Kidney tubule cell (primary cell): ENCODE measurements at regions not wholly inside any gene's neighbourhood (a gene's known extent, or its start where the extent isn't known, plus 50 kb on each side); places are given as distances from the start of the nearest gene placed in this dataset.

Experiments used
- DNase-seq: peaks from one replicate; pipeline ENCODE4 v3.0.0-alpha.2; 2018; ENCODE audit warnings: low spot score

DNA sequence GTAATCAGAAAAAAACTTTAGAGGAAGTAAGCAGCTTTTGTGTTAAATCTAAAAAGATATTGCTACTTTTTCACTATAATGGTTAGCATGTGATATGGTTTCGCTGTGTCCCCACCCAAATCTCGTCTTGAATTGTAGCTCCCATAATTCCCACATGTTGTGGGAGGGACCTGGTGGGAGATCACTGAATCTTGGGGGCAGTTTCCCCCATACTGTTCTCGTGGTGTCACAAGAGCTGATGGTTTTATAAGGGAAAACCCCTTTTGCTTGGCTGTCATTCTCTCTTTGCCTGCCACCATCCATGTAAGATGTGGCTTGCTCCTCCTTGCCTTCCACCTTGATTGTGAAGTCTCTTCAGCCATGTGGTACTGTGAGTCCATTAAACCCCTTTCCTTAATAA is 117.1 kb downstream of the KCNJ2 start:
- no peak for DNase-seq

DNA sequence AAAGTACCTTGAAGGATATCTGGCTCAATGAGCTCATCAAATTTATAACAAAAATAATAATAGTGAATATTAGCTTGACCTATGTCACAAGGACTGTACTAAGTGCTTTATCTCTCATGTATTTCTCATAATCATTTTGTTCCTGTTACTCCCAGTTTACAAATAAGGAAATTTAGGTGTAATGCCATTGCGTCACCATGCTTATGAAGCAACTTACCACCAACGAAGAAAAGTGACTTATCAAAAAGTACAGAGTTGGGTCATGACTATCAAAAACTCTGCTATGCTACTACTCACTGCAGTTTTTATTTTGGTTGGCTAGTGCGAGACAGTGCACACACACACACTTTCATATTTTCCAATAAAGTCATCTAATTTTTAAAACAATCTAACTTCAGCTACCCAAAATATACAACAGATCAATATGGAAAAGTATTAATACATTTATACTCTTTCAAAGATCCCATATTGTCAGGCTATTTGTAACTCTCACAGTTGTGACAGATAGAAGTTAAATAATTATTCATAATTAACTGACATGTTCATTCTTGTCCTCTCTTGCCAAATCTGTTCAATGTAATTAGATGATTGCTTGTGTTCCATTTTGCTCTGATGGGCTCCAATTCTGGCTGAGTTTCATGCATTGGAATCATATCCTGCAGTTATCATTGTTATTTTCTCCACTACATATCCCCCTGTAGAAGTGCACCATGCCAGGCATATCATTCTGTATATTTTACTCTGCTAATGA is 119.4 kb downstream of the KCNJ2 start:
- no peak for DNase-seq

DNA sequence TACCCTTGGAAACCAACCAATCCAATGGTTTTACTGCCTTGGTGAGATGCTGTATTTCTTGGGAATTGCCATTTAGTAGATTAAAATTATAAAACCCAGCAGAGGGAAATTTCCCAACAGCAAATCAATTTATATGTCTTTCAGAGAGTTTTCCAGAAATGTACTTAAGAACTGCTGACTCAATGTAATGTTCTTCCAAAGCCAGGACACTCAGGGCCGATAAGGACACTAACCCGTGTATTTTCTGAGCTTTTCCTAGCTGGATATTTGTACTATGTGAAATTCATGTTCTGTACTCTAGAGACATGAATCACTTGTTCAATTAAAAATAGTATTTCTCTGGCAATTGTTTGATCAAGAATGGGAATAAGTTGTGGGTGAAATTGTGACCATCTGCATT is 121.4 kb downstream of the KCNJ2 start:
- no peak for DNase-seq

DNA sequence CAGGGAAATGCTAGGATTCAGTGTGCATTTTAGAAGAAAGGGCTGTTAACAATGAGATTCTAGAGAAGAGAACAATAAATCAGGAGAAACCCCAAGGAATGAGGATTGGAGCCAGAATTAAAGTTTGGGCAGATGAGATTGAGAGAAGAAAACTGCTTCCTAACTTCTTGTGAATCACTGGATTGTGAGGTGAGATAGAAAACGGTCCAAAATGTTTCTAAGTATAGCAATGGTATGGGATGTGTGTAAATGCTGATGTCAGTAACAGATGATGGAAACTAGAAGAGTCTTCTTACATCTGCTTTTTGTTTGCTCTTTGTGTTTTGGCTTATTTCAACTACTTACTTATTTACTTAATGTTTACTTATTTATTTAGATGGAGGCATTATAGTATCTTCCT is 123.0 kb downstream of the KCNJ2 start:
- DNase-seq: no peak

DNA sequence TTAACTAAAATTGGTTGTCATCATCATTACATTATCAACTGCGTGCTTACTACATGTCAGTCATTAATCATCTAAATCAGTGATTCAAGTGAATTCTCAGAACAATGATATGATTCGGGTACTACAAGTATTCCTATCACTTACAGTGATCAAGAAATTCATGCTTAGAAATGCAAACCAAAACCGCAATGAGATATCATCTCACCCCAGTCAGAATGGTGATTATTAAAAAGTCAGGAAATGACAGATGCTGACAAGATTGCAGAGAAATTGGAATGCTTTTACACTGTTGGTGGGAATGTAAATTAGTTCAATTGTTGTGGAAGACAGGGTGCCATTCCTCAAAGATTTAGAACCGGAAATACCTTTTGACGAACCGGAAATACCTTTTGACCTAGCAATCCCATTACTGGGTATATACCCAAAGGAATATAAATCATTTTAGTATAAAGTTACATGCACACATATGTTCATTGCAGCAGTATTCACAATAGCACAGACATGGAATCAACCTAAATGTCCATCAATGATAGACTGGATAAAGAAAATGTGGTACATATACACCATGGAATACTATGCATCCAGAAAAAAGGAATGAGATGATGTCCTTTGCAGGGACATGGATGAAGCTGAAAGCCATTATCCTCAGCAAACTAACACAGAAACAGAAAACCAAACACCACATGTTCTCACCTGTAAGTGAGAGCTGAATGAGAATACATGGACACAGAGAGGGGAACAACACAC is 124.4 kb downstream of the KCNJ2 start:
- DNase-seq: peak; percentile 9

DNA sequence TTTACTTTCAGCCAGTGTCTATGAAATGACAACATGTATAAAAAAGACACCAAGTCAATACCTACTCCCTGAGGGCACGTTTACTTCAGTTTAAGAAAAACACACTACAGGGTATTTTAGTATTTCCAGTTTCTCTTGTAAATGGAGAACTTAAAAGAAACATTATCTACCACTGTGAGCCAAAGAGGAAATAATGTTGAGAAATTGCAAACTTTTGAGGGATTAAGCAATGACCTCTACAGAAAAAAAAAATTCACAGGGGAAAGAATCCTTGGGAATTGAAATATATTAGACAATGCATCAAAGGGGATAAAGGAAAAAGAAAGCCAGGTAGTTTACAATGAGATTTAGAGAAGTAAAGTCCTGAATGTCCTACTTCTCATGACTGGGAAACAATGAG is 126.0 kb downstream of the KCNJ2 start:
- no peak for DNase-seq

DNA sequence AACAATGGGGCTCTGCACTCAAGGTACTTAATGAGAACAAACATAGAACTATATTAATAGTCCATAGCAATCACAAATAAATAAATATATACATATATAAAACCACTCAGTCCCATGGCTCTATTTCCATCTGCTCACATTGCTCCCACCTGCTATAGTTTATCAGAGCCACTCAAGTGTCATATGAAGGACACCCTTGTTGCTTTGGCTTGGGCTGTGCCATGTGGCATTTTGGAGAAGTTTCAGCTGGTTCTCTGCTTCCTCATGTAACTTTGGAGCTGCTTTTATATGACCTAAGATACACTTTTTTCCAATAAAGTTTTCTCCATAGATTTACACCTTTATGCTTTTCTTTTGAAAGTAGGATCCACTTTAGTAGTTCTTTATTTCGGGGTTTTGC is 126.4 kb downstream of the KCNJ2 start:
- DNase-seq: no peak

DNA sequence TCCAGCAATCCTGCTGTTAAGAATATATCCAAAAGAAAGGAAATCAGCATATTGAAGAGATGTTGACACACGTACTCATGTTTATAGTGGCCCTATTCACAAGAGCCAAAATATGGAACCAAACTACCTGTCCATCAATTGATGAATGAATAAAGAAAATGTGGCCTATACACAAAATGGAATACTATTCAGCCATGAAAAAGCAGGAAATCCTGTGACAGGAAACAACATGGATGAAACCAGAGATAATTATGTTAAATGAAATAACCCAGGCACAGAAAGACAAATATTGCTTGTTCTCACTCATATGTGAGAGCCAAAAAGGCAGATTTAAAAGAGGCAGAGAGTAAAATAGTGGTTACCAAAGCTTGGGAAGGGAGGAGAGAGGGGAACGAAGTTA is 127.1 kb downstream of the KCNJ2 start:
- no peak for DNase-seq

DNA sequence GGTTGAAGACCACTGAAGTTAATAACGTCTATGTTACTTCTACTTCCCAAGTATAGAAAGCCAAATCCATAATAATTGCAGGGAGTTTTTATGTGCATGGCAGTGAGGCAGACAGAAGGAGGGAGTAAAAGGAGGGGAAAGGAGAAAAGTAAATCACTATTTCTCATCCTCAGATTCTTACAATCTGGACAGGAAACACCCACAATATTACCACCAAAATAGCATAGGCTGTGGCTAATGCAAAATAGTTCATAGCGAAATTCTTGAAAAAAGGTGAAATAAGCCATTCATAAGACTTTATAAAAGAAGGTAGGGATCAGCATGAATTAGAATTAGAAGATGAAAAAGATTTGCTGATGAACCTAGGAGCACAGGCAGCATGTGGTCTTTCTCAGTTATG is 128.1 kb downstream of the KCNJ2 start:
- no peak for DNase-seq

DNA sequence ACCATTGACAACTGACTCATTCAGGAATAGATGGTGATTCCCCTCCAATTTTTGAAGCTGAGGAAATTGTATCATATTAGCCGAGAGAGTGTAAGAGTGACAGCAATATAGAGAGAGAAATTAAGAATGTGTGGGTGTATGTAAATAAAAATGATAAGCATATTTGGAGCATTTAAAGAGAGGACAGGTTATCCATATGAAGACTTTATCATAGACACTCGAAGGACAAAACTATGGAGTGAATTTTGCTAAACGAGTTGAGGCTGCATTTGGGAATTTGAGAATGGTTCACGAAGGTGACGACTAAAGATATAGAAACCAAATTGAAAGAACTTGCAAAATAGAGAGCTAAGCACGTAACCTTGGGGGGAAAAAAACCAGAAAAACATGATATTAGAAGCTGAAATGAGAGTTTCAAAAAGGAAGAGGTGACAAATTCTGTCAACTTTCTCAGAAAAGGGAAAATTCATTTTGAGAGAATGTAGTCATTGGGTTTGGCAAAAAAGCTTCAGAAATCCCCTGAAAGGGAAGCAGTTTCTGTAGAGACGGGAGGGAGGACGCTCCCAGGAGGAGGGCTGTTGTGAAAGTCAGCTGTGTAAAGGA is 129.7 kb downstream of the KCNJ2 start:
- no peak for DNase-seq

DNA sequence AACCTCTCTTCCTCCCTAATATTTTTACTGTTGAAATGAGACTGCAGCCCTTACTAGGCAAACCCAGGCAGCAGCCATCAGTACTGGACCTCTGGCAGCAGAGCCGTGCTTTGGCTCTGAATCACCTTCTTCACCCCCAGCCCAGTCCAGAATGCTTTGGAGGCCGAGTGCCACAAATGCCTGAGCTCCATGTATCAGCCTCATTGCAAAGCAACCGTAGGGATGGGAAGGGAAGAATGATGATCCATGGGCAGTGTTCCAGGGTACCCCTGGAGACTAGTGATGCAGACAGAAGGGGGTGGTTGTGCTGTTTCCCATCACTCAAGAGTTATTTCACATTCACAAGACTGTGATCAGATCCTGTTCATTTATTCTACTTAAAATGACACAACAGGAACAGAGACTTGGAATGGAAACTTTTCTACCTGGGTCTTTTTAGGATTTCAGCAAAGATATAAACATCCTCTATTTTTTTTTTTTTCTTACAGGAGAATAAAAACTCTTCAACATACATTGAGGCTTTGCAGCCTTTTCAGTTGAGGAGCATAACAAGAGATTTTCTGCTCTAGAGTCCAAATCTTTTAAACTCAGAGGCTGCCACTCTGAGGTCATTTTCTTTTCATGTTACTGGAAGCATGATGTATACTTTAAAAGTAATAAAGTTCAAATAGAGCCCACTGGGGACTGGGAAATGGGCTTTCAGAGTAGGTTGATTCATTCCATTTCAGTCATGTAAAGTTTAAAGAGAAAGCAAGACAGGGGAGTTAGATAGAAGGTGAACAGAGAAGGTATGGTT is 138.3 kb downstream of the KCNJ2 start:
- DNase-seq: no peak

DNA sequence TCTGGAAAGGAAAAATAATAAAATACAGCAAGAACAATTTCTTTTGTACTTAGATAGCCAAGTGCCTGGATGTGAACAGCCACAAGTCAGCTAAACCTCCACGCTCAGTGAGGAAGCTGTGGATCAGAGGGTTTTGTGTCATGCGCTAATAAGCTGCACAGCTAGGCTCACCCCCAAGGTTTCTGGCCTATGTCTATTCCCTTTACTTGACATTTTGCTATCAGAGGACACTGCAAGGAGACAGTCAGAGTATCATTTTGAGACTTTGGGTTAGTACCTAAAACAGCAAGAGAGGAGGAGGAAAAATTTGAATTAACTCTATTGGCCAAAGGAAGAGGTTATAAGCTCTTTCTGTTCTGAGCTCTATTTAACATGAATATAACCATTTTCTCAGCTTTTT is 139.3 kb downstream of the KCNJ2 start:
- DNase-seq: no peak

DNA sequence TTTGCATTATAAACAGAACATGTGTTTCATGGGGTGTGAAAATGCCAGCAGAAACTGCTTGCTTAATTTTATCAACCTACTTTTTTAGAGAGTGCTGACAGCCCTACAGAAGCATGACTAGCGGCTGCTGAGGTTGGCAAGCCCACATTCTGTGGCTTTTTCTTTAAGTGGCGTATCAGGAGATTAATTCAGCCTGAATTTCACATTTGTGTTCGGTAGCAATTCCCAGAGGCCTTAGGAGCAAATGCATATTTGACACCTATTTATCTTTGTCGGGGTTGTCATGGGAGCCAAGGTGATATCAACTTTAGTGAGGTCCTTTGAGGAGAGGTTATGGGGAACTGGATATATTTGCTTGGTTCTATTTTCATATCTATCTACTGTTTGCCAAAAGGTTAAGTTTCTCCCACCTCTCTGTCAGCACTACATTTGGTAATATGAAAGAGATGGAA is 140.9 kb downstream of the KCNJ2 start:
- no peak for DNase-seq

DNA sequence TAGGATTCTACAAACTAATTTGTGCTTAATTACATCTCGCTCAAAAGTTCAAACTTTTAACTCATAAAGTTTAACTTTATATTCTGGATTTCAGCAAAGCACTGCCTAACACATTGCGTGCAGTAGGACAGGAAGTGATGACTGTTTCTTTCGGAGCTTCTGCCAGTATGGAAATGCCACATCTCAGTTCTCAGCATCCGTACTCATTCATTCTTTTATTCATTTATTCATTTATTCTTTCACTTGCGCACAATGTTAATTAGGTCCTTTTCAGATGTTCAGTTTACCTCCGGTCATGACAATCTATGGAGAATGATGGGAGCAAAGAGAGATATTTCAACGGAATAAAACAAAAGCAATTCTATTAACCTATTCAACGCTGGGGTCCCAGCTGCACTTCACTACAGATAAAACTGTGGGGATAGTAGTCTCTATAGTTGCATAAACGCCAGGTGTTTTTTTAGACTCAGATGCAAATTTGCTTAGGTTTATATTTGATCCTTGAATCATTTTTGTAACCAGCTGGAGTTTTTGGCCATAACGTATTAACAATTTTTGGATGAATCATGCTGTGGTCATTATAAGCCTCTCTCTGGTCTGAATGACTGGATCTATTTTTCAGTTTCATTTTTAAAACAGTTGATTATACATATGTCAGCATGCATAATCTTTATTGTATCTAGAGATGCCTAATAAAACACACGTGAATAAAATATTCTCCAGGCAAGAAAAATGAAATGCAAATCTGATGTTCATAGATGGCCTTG is 143.9 kb downstream of the KCNJ2 start:
- DNase-seq: no peak

DNA sequence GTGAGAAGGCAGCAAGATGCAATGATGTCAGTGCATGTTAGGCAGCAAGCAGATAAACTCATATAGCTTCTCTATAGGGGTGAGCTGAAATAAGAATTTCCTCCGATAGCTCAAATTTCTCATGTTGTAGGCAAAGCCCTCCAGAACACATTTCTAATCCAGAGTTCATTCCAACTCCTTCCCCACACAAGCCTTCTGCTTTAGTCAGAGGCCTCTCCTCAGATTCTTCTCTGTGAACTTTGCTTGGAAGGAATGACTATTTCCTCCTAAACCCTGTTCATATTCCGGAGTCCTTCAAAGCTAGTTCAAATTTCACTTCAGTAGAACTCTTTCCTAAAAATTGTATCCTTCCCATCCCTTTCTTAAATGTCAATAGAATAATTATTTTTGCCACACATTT is 144.8 kb downstream of the KCNJ2 start:
- no peak for DNase-seq

DNA sequence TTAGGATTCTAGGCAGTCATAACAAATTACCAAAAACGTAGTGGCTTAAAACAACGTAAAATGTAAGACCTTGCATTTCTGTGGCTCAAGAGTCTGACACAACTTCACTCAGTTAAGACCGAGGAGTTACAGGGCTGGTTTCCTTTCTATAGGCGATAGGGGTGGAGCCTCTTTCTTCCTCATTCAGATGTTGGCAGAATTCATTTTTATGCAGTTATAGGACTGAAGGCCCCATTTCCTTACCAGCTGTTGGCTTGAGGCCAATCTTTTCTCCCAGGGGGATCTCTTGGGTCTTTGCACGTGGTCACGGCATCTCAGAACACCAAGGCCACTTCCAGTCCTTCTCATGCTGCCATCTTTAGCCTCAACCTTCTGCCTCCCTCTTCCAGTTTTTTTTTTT is 145.2 kb downstream of the KCNJ2 start:
- DNase-seq: no peak

DNA sequence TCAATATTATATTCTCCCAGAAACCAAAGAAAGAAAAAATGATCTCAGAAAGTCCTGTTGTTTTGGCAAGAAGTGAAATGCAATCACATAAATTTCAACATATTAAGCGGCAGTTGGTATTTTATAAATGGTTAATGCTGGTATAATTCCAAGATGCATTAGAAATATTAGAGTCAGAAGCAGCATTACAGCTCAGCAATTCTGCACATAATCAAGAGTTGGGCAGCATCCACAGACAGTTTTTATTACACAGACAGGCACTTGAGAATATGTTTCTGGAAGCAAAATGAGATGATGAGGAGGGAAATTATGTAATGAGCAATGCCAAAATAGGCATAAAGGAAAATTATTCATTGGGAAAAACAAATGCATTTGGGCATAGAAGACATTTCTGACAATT is 148.1 kb downstream of the KCNJ2 start:
- no peak for DNase-seq

DNA sequence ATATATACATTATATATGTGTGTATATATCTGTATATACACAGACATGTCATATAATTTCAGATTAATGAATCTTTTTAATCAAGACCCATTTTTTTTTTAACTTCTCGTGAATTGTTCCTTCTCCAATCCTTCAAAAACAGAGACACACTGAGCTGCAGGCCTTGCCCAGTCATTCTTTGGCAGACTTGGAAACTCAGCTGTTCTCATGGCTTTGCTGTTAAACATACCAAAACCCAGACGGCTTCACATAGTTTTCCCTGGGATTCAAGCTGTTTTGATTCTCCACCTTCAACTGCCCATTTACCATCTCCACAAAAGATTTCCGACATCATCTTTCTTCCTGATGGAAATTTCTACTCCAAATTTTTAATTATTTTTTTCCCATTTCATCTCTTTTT is 148.7 kb downstream of the KCNJ2 start:
- DNase-seq: no peak

DNA sequence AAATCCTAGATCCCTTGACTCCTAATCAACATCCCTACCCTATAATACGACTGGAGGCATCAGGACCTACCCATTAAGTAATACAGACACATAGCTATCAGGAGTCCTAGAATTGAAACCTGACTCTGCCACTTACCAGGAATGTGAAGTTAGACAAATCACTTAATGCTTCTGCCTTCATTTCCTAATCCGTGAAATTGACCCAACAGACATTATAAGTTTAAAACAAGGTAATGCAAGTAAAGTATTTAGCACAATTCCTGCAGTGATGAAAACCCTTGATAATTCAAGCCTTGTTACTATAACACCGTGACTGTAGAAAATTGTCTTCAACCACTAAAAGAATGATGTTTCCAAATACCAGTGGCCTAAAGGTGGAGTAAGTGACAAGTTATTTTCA is 150.2 kb downstream of the KCNJ2 start:
- no peak for DNase-seq

DNA sequence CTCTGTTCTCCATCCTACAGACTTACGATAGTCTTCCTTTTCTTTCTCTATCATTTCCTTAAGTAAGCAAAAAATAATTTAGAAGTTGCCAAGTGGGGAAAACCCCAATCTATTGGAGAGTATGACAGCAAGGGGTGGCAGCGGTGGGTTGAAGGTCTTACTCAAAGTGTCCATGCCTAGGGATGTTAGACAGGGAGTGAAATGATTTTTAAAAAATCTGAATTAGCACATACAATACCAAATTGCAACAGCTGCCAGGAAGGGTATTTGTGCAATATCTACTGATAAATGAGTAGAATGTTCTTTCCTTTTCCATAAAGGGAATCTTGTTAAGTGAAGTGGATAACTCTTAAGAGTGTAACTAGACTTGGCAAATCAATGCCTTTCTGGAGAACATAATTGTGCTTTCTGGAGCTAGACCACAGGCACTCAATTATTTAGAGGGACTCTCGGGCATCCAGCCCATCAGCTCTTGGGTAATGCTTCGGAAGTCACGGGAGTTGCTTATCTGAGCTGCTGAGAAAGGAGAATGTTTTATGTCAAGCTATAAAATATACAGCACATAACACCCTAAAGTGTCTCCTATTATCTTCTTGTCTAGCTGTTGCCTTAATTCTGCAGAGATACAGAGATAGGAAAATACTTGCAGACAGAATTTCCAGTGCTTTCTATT is 151.5 kb downstream of the KCNJ2 start:
- no peak for DNase-seq

DNA sequence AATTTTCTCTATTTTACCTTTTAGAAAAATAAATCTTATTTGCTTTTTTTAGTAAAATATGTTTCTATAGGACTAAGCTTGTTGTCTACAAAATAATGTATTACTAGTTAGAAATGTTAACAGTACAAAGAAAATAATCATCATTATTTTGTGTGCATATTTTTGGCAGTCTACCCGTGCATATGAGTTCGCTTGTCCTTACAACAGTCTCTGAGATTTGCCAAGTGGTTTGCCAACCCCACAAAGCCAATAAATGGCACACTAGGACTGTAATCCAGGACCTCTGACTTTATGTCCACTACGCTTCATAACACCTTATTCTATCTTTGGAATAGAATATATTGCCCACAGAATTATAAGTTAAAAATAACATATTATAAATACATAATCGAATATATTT is 152.0 kb downstream of the KCNJ2 start:
- DNase-seq: no peak
